ENCODE measurements at regions not wholly inside any gene's neighbourhood (a gene's known extent, or its start where the extent isn't known, plus 50 kb on each side); places are given as distances from the start of the nearest gene placed in this dataset.

GRCh38 chr1:209249280-209249670 lies 334.2 kb upstream of the CAMK1G start:
- DNase-seq: no peak

- DNase-seq: no peak
These were observed 333.6 kb upstream of the CAMK1G start for GRCh38 chr1:209249785-209250440.

- no peak for DNase-seq
These were observed 332.5 kb upstream of the CAMK1G start for GRCh38 chr1:209250861-209251636.

GRCh38 chr1:209256766-209257350 lies 326.7 kb upstream of the CAMK1G start:
- no peak for DNase-seq

GRCh38 chr1:209257454-209257853 lies 326.1 kb upstream of the CAMK1G start:
- DNase-seq: no peak

- no peak for DNase-seq
These were observed 323.4 kb upstream of the CAMK1G start for GRCh38 chr1:209260136-209260535.

DNA sequence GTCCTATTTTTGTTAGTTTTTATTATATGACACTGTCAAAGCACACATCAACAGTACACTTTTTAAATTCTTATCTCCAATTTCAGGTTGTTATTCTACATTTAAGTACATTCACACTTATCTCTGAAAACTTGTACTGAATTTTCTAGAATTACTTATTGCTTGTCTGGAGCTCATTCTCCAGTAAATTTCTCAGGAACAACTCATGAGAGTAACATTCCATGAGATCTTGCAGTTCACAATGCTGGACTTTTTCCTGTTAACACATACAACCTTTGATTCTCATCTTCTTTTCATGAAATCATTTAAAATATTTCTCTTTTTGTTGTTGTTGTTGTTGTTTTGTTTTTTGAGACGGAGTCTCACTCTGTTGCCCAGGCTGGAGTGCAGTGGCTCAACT lies 320.9 kb upstream of the CAMK1G start:
- no peak for DNase-seq

DNA sequence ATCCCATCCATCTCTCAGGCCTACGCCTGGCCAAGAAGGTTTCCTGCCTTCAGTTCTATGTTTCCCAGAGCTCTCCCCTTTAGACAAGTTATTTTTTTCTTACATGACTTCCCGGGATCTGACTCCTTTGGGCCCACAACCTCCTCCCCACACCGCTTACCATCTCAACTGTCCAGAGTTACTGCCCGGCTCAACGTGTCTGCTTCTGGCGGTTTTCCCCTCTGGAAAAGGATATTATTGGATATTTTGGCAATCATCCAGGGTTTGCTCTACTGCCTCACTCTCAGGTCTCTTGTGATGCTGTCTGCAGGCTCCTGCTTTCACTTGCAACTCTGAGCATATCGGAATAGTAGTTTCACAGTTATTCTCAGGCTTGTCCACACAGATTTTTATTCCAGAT lies 318.2 kb upstream of the CAMK1G start:
- no peak for DNase-seq

GRCh38 chr1:209266590-209267205 lies 316.8 kb upstream of the CAMK1G start:
- DNase-seq: no peak

- DNase-seq: no peak
These were observed 315.5 kb upstream of the CAMK1G start for GRCh38 chr1:209267968-209268367.

GRCh38 chr1:209268479-209268878 lies 315.0 kb upstream of the CAMK1G start:
- DNase-seq: no peak

GRCh38 chr1:209276321-209276720 lies 307.2 kb upstream of the CAMK1G start:
- no peak for DNase-seq

DNA sequence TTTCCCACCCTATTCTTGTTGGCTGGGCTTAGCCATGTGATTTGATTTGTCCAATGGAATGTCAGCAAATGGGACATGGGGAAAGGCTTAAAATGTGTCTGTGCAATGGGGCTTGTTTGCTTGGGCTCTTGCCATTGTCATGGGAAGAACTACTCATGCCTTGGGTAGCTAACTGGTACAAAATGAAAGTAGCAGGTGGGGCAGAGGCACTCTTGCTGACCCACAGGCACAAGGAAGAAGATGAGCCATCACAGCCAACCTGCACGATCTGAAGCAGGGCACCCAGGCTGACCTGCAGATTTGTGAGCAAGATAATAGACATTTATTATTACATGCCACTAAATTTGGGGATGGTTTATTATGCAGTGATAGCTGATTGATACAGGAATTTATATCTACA lies 305.9 kb upstream of the CAMK1G start:
- DNase-seq: no peak

DNA sequence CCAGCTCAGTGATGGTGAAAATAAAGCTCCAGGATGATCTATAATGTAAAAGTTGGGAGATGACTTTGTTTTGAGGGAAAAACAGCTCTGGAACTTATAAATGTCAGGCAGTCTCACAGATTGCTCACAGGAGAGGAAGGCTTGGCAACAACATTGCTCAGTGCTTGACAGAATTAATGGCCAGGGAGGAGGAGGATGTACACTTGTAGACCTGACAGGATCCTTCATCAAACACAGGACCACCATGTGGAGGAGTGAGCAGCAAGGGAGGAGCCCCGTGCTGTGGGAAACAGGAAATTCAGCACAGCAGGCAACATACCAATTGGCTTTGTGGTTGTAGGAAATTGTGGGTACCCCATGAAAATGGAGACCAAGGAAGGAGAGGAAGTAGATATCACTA lies 291.8 kb upstream of the CAMK1G start:
- DNase-seq: no peak

DNA sequence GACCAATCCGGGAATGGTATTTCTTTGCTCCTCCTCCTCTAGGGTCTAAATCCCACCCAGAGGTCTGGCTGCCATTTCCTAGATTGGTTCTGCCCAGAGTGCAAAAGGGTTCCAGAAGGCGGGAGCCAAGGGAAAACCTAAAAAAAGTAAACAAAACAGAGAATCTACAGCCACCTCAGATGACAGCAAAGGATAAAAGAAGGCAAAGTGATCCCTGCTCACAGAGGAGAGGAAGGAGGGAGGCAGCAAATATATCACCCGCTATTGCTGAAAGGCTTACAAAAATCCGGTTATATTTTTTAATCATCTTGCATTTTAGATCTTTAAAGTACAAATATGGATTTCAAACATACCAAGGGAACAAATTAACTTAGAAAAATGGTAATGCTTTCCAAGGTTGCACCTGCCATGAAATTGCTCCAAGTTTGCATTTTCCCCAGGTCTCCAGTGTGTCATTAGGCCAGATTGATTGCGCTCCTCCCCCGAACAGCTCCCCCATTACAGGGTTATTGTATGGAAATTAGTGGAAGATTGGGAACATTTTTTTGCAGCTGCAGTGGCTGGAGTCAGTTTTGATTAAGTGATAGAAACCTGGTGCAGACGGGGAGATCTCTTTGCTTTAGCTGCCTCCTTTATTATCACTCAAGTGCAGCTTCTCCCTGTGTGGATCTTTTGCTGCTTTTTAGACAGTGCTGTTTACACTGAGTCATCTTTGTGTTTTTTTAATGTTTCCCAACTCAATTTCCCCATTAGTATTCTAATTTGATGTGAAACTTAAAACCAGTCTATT lies 280.5 kb upstream of the CAMK1G start:
- DNase-seq: no peak

DNA sequence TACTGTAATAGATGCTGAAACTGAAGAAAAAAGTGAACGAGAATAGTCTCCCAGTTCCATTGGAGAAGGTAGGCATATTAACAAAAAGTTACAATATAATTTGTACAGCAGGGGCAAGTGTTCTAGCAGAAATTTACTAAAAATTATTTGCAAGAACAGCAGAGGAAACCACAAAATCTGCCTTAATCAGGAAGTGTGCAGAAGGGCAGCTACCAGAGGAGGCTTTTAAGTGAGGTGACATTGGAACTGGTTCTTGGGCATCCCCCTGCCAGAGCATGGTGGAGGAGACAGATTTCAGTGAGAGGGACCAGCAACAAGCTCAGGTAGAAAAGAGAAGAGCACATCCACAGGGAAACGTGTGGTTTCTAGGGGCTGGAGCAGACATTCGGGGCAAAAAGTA lies 279.3 kb upstream of the CAMK1G start:
- DNase-seq: no peak

- no peak for DNase-seq
These were observed 278.1 kb upstream of the CAMK1G start for GRCh38 chr1:209305221-209305954.

DNA sequence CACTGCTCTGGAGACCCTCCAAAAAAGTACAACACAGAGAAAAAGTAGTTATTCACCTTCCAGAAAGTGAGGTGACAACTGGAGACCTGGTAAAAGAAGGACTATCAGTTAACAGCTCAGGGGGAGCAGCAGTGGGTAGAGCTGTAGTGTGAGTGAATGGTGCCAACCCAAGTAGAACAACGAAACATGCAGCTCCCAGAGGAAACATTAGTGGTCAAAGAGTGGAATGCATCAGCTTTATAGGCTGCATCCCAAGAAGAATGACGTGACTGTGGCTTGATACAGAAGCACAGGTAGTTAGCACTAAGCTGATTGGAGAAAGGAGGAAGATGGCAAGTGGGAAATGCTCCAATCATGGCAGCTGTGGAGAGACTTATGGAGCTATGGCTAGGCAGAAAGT lies 275.7 kb upstream of the CAMK1G start:
- no peak for DNase-seq

GRCh38 chr1:209309198-209309597 lies 274.3 kb upstream of the CAMK1G start:
- DNase-seq: no peak

- no peak for DNase-seq
These were observed 271.7 kb upstream of the CAMK1G start for GRCh38 chr1:209311770-209312169.

GRCh38 chr1:209316929-209317328 lies 266.6 kb upstream of the CAMK1G start:
- DNase-seq: no peak
